Neural cell (in vitro differentiated cells): ENCODE measurements at regions not wholly inside any gene's neighbourhood (a gene's known extent, or its start where the extent isn't known, plus 50 kb on each side); places are given as distances from the start of the nearest gene placed in this dataset.

Experiments used
- MXI1 ChIP-seq: fragments of 450-650 bp; conservative IDR thresholded peaks from 2 replicates; pipeline ENCODE4 v1.6.1; 2014; ENCODE audit warnings: antibody characterized with exemption, mild to moderate bottlenecking; ENCODE audit not compliant: poor library complexity, severe bottlenecking
- TF ChIP-seq, protein P1 (sequence below): fragments of 450-650 bp; IDR thresholded peaks from 2 replicates; pipeline ENCODE4 v1.5.1; 2014; ENCODE audit warnings: antibody characterized with exemption, mild to moderate bottlenecking, moderate library complexity; ENCODE audit not compliant: poor library complexity, severe bottlenecking

DNA sequence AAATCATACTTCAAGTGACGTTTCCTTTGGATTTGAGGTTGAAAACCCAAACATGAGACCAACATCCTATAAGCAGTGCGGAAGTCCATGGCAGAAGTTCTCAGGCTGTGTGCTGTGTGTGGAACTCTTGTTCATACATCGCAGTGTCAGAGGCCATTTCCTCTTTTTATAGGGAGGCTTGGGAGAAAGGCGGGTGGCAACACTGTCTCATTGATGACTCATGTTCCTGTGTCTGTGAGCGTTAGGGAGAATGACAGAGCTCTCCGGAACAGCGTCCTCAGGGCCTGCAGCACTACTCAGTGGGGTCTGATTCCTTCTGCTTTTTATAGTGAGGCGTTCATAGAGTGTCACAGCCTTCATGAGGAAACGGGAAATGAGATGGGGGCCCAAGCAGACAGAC is 98.8 kb upstream of the BASP1 start:
- TF ChIP-seq MXI1: no peak
- TF ChIP-seq, protein P1, sequence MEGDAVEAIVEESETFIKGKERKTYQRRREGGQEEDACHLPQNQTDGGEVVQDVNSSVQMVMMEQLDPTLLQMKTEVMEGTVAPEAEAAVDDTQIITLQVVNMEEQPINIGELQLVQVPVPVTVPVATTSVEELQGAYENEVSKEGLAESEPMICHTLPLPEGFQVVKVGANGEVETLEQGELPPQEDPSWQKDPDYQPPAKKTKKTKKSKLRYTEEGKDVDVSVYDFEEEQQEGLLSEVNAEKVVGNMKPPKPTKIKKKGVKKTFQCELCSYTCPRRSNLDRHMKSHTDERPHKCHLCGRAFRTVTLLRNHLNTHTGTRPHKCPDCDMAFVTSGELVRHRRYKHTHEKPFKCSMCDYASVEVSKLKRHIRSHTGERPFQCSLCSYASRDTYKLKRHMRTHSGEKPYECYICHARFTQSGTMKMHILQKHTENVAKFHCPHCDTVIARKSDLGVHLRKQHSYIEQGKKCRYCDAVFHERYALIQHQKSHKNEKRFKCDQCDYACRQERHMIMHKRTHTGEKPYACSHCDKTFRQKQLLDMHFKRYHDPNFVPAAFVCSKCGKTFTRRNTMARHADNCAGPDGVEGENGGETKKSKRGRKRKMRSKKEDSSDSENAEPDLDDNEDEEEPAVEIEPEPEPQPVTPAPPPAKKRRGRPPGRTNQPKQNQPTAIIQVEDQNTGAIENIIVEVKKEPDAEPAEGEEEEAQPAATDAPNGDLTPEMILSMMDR: no peak
